AML-193 (cell line): ENCODE measurements at regions not wholly inside any gene's neighbourhood (a gene's known extent, or its start where the extent isn't known, plus 50 kb on each side); places are given as distances from the start of the nearest gene placed in this dataset.
"Not testable (repeated sequence)": the region's sequence is repeated elsewhere in the genome, so short reads cannot be mapped to it uniquely, and the experiment has no call there.

ENCODE experiments used
- DNase-seq, 2 experiments: peaks; one replicate each; lab custom pipeline; 2025; lab: John Stamatoyannopoulos, UW

GRCh38 chr5:128735656-128736055 lies 197.6 kb upstream of the FBN2 start:
- not testable (repeated sequence) for DNase-seq

GRCh38 chr5:128736553-128736952 lies 198.5 kb upstream of the FBN2 start:
- DNase-seq, result no peak

DNA sequence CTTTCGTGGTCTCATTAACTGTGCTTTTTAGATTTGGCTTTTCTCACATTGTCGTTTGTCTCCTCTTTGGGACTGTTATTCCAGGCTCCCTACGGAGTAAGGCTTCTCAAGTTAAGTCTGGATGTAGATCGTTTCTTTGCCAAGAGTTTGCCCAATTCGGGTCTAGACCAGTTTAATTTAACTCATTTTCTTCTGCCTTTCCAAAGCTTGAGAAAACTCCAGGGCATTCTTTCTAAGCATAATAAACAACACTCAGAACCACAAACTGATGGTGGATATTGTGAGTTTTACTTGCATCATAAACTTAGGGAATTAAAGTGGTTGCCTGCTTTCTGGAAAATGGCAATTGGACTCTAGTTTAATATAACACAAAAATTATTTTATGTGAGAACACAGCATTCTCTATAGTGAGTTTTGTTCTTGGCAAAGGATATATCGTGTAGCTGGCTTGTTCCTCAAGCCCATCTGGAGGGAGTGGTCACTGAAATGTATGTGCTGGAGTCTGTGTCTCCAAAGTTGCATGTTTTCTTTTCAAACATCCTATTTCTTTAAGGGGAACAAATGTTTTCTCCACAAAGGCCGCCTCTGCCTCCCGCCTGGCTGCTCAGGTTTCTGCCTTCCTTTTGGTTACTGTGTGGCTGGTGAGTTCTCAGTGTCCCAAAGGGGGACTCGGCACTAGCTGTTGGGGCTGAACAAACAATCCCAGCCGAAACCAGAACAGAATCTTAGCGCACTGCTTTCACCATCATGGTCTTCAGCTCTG lies 211.3 kb upstream of the FBN2 start:
- DNase-seq, result no peak

DNA sequence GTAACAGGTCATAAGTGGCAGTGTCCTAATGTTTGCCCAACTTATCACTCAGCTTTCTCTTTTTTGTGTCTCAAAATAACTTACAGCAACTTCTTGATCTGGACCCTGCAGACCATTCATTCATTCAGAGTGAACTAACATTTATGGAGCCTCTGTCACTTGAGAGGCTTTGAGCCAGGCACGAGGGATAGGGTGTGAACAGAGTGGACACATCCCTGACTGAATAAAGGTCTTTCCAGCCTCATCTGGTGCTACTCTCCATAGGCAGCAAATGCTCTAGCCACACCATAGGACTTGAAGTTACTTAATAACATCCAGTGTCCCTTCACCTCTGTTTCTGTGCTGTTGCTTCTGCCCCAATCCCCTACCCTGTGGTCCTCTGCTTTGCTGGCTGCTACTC lies 212.1 kb upstream of the FBN2 start:
- DNase-seq, result no peak

DNA sequence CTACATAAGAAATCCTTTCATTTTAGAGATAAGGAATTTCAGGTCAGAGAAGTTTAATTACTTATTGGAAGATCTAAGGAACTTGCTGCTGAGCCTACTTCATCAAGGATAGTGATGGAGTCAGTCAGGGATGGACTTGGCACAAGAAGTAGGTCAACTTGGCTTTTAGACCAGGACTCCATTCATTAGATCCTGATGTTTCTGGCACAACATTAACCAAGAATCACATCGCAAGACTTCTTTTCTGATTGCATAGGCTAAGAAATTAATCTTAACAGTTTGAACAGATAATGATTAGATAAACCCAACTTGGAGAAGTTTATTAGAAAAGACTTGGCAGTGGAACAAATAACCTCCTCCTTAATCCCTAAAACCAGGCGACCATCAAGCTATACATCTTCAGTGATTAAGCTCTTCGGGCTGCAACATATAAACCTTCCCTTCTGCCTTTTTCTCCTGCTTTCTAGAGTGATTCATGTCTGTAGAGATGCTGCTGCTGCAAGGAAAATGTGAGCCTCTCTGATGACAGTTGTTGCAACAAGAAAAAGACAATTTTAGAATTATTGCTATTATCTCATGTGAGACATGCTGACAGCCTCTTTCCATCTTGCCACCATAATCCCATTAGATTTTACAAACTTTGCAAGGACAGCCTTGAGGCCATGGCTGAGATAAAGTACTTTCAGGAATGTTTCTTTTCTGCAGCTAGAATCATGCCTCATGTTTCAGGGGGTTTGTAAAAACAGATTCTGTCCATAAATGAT lies 207.9 kb upstream of the SLC27A6 start:
- DNase-seq, result no peak

DNA sequence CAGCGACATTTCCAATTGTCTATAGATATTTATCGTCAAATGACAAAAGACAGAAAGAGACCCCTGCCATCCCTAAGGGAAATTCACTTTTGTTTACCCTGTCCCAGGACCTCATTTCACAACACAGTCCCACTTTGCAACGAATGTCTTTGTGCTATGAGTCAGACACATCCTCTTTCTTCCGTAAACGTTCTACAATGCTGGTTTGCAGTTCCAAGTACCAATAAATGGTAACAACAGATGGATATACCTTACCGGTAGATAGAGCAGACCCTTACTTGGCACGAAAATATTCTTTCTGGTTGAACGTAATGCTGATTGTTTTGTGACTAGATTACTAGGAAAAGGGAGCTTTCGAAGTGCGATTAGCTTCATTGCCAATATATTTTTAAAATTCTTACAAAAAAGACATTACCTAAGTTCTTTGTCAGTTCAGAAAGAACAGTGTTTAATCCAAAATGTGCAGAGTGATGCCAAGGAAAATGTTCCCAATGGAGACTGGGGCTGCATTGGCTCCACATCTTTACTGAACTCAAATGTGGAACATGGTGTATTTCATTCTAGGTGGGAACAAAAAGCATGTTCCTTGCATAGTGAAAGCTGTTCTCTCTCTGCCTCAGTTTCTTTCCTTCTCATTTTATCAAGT lies 202.5 kb upstream of the SLC27A6 start:
- DNase-seq, result no peak

GRCh38 chr5:128763321-128763720 lies 202.0 kb upstream of the SLC27A6 start:
- DNase-seq, result no peak

GRCh38 chr5:128764601-128765310 lies 200.5 kb upstream of the SLC27A6 start:
- no peak for DNase-seq

DNA sequence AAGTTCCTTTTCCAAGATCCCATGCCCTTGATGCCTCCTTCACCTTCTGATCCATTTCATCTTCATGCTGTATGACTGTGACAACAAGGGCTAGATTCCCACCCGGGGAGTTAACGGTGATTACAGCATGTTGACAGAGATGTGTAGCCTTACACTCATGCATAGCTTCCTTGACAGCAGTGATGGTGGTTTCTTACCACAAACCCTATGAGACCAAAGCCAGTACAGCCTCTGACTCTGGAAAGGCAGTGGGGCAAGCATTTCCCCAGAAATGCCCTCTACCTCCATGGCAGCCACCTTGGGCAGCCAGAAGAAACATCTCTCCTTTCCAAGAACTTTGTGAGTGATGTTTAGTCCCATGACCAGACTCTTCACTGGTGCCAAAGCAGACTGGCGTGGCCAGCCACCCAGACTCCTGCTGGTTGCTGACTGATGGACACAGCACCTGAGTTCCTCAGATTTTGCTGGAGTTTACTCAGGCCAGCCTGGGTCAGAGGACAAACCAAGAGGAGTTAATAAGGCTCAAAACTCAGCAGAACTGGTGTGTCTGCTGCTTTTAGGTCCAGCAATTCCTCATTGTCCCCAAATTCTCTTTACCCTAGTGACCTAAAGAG lies 199.7 kb upstream of the SLC27A6 start:
- DNase-seq, result no peak

DNA sequence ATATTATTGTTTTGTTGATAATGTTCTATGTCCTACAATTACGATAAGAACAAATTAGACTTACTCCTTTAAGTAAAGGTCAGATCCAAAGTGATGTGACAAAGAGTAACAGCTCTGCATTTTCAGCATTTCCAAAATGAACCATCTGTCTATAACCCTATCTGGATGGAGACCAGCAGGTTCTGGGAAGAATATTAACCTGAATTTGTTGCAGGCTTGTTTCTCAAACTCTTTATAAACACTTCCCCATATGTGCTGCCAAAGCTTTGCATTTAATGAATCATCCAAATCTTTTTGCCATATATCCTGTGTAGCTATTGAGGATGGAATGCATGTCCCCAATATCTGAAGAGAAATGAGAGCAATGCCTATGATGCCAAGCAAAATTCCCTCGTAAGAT lies 198.9 kb upstream of the SLC27A6 start:
- DNase-seq, result no peak

GRCh38 chr5:128770907-128771306 lies 194.4 kb upstream of the SLC27A6 start:
- DNase-seq, result no peak

DNA sequence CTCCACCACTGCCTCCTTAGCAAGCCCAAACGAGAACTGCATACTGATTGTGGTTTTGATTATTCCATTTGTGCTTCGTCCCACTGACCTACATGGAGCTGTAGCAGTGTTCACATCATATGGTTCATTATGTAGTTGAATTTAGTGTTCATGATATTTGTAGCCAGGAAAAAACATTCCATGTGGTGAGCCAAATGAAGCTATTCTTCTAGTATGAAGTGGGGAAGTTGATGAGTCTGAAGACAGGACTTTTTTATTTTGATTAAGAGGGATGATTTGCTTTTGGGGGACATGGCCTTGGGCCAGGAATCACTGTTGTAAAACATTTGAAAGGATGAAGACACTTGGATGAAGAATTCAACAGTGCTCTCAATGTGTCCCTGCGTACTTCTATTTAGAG lies 192.9 kb upstream of the SLC27A6 start:
- DNase-seq, result no peak

- no peak for DNase-seq
Measured at GRCh38 chr5:128773378-128773777, 191.9 kb upstream of the SLC27A6 start.

DNA sequence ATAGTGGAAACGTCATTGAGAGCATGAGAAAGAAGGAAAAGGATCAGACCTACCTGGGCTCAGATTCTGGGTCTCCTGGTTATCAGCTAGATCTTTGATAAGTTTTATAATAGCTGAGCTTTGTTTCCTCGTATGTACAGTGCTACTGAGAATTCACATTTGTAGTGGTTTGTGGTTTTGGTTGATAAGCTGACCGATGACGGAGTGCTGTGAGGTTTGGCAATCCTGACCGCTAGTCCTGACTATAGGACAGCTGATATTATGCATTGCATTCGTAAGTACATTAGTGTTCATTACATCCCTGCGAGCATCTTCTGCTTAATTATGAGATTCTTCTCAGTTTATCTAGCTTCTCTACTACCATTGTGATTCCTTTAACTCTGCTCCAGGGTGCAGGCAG lies 190.7 kb upstream of the SLC27A6 start:
- DNase-seq, result no peak

DNA sequence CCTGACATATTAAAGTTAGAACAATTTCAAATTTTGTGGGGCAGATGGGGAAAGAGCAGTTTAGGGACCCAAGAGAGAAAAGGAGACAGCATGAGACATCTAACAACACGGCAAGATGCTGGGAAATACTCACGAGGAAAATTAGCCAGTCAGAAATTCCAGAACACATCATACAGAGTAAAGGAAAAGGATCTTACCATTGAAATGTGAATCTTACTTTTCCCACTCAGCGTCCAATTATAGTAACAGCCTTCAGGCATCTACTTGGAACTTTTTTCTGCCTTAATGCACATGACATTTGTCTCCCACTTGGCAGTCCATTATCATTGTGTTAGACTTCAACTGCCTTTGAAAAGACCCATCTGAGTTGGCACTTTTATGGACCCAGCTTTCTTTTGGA lies 189.7 kb upstream of the SLC27A6 start:
- DNase-seq, result no peak

GRCh38 chr5:128777052-128777451 lies 188.2 kb upstream of the SLC27A6 start:
- DNase-seq, result no peak

DNA sequence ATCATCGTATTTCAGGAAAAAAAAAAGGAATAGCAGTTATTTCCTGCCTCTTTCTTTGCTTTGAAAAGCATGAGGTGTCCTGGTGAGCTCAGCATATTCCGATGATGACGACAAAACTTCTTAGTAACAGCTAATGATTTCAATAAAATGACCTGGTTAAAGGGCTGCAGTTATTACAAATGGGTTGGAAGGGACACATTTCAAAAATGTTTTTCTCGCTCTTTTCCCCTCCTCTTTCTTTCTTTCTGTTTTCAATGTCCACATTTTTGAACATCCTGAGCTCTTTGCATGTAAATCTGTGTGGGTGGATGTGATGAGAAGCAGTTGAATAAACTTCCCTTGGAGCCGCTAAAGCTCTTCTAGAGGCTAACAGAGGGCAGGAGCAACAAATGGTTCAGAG lies 186.8 kb upstream of the SLC27A6 start:
- no peak for DNase-seq

DNA sequence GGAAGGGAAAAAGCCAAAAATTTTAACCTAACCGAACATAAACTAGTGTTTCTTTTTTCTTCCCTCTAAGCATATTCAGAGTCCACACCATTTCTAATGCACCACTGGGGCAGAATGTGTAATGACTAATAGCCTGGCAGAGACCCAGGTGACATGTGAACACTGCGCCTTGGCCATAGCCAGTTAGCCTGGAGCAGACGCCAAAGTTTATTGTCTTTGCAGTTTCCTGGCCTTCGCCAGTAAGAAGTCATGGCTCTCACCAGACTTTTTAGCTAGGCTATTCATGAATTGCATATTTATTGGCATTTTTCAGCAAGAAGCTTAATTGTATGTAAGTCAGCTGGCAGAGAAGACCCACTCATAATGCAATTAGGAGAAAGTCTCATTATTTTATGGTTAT lies 182.8 kb upstream of the SLC27A6 start:
- DNase-seq, result no peak

GRCh38 chr5:128784726-128785125 lies 180.6 kb upstream of the SLC27A6 start:
- no peak for DNase-seq

- no peak for DNase-seq
Measured at GRCh38 chr5:128791312-128791711, 174.0 kb upstream of the SLC27A6 start.

DNA sequence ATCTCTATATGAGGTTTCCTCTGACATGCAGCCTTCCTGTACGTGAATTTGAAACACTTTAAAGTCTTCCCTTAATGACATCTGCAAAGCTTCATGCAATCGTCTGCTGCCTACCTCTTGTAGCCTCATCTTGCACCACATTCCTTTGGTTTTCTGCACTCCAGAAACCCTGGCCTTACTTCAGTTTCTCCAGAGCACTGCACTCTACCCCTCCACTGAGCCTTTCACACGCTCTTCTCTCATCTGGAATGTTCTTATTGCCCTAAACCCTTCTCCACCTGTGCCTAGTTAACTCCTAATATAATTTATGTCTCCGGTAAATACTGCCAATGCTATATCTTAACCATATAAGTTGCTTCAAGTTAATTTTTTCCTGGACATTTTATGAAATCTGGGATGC lies 168.8 kb upstream of the SLC27A6 start:
- DNase-seq, result no peak

- DNase-seq, result no peak
Measured at GRCh38 chr5:128798871-128799270, 166.4 kb upstream of the SLC27A6 start.
